Vagina (tissue), 2 donors: ENCODE measurements at regions not wholly inside any gene's neighbourhood (a gene's known extent, or its start where the extent isn't known, plus 50 kb on each side); places are given as distances from the start of the nearest gene placed in this dataset.
A peak's percentile ranks its signal among the peaks of the same experiment; 100 is the strongest.

Experiments
- DNase-seq, 2 donors: peaks; one replicate each; pipeline ENCODE4 v3.0.0-alpha.2; 2017; ENCODE audit errors: extremely low spot score in 2 of 2
- H3K27ac ChIP-seq: fragments of 200-600 bp; sonication (generic); one replicate; pipeline ENCODE4 v1.5.1; 2019
- H3K27me3 ChIP-seq: fragments of 200-600 bp; sonication (generic); one replicate; pipeline ENCODE4 v1.5.1; 2019
- H3K36me3 ChIP-seq, 2 donors: fragments of 200-600 bp; sonication (generic); one replicate each; pipeline ENCODE4 v1.5.1; 2017 to 2019
- H3K4me1 ChIP-seq: fragments of 200-600 bp; sonication (generic); one replicate; pipeline ENCODE4 v1.5.1; 2019
- H3K4me3 ChIP-seq, 2 donors: fragments of 200-600 bp; sonication (generic); 1 replicate in 1 of 2; 2 replicates in 1 of 2; pipeline ENCODE4 v1.5.1; 2016 to 2019
- H3K9me3 ChIP-seq: fragments of 200-600 bp; sonication (generic); one replicate; pipeline ENCODE4 v1.5.1; 2019
- CTCF ChIP-seq, 3 experiments: fragments of 450-650 bp in 2 of 3; fragments of 200-600 bp in 1 of 3; sonication (generic) in 1 of 3; IDR thresholded peaks; one replicate each; pipeline ENCODE4 v1.5.1; 2017 to 2019; ENCODE audit warnings: antibody characterized with exemption in 3 of 3, mild to moderate bottlenecking in 2 of 3, moderate library complexity in 2 of 3
- POLR2A ChIP-seq, 2 donors: fragments of 450-650 bp; IDR thresholded peaks; one replicate each; pipeline ENCODE4 v1.6.1; 2017; ENCODE audit warnings: antibody characterized with exemption in 2 of 2, mild to moderate bottlenecking in 2 of 2, moderate library complexity in 2 of 2
- POLR2AphosphoS5 ChIP-seq, 2 donors: sonication (generic); formaldehyde crosslinking; IDR thresholded peaks; one replicate each; pipeline ENCODE4 v1.9.0; 2017; ENCODE audit warnings: antibody characterized with exemption in 2 of 2, mild to moderate bottlenecking in 2 of 2, low read depth in 1 of 2; ENCODE audit not compliant: insufficient read depth in 1 of 2
- intact Hi-C: fragments of 100-400 bp; cut with DNase I; formaldehyde crosslinking; loops from one replicate; pipeline ENCODE4 v1.15.1; 2023

GRCh38 chr7:156151078-156151477 lies 338.8 kb upstream of the SHH start:
- H3K4me1 ChIP-seq, result no peaks in the 10 kb centered on the region
- intact Hi-C loops, result no loop called here
- H3K4me3 ChIP-seq, result no peak overlapping the region
- no peaks in the 10 kb centered on the region for H3K27me3 ChIP-seq
- TF ChIP-seq POLR2A (IDR thresholded peaks at IDR 0.05) (no peak), POLR2AphosphoS5 (IDR thresholded peaks at IDR 0.05; ENCODE audit: insufficient read depth in 1 of 2, low read depth in 1 of 2) (no peak), CTCF (IDR thresholded peaks at IDR 0.05) (no peak)
- no peaks in the 10 kb centered on the region for H3K36me3 ChIP-seq
- H3K9me3 ChIP-seq, result no peaks in the 10 kb centered on the region
- H3K27ac ChIP-seq, result no peak overlapping the region
- peak; percentile 47 to 74 for DNase-seq

- H3K4me1 ChIP-seq, result no peaks in the 10 kb centered on the region
- H3K36me3 ChIP-seq, result no peaks in the 10 kb centered on the region
- DNase-seq, result peak; percentile 22 to 74
- H3K9me3 ChIP-seq, result no peaks in the 10 kb centered on the region
- intact Hi-C loops, result no loop called here
- H3K27ac ChIP-seq, result no peak overlapping the region
- H3K4me3 ChIP-seq, result no peak overlapping the region
- H3K27me3 ChIP-seq, result no peaks in the 10 kb centered on the region
- TF ChIP-seq CTCF (IDR thresholded peaks at IDR 0.05) (no peak), POLR2AphosphoS5 (IDR thresholded peaks at IDR 0.05; ENCODE audit: insufficient read depth in 1 of 2, low read depth in 1 of 2) (no peak)
Observed at GRCh38 chr7:156148995-156149394, 336.7 kb upstream of the SHH start.

- TF ChIP-seq CTCF (IDR thresholded peaks at IDR 0.05) (no peak), POLR2AphosphoS5 (IDR thresholded peaks at IDR 0.05; ENCODE audit: insufficient read depth in 1 of 2, low read depth in 1 of 2) (no peak), POLR2A (IDR thresholded peaks at IDR 0.05) (no peak)
- Histone ChIP-seq H3K36me3 (no peaks in the 10 kb centered on the region), H3K4me3 (no peak overlapping the region), H3K27me3 (no peaks in the 10 kb centered on the region), H3K27ac (no peak overlapping the region), H3K9me3 (no peaks in the 10 kb centered on the region), H3K4me1 (no peaks in the 10 kb centered on the region)
- DNase-seq, result peak in 1 of 2 donors; percentile 46
- intact Hi-C loops, result no loop called here
Observed at GRCh38 chr7:156148547-156148946, 336.3 kb upstream of the SHH start.

- Histone ChIP-seq H3K27ac (no peak overlapping the region), H3K4me3 (no peak overlapping the region), H3K27me3 (no peaks in the 10 kb centered on the region), H3K4me1 (no peaks in the 10 kb centered on the region), H3K9me3 (no peaks in the 10 kb centered on the region), H3K36me3 (no peaks in the 10 kb centered on the region)
- TF ChIP-seq POLR2AphosphoS5 (IDR thresholded peaks at IDR 0.05; ENCODE audit: insufficient read depth in 1 of 2, low read depth in 1 of 2), result no peak
- no peak for TF ChIP-seq CTCF (IDR thresholded peaks at IDR 0.05)
- no peak for TF ChIP-seq POLR2A (IDR thresholded peaks at IDR 0.05)
- intact Hi-C loops, result no loop called here
- peak; percentile 47 to 85 for DNase-seq
Observed at GRCh38 chr7:156147756-156148504, 335.7 kb upstream of the SHH start.

- Histone ChIP-seq H3K4me1 (no peaks in the 10 kb centered on the region), H3K4me3 (no peak overlapping the region), H3K27ac (no peak overlapping the region), H3K36me3 (no peaks in the 10 kb centered on the region), H3K9me3 (no peaks in the 10 kb centered on the region), H3K27me3 (no peaks in the 10 kb centered on the region)
- DNase-seq, result peak in 1 of 2 donors; percentile 29
- no peak for TF ChIP-seq CTCF (IDR thresholded peaks at IDR 0.05)
- no peak for TF ChIP-seq POLR2AphosphoS5 (IDR thresholded peaks at IDR 0.05; ENCODE audit: insufficient read depth in 1 of 2, low read depth in 1 of 2)
- no peak for TF ChIP-seq POLR2A (IDR thresholded peaks at IDR 0.05)
- intact Hi-C loops, result no loop called here
Observed at GRCh38 chr7:156147104-156147503, 334.8 kb upstream of the SHH start.
